Lower leg skin (tissue), 3 donors: ENCODE measurements at regions not wholly inside any gene's neighbourhood (a gene's known extent, or its start where the extent isn't known, plus 50 kb on each side); places are given as distances from the start of the nearest gene placed in this dataset.

ENCODE experiments used
- POLR2A ChIP-seq, 2 donors: fragments of 450-650 bp; IDR thresholded peaks; one replicate each; pipeline ENCODE4 v1.6.1; 2016 to 2017; ENCODE audit warnings: antibody characterized with exemption in 2 of 2, mild to moderate bottlenecking in 1 of 2, moderate library complexity in 1 of 2
- TF ChIP-seq, protein P1 (sequence below), 3 donors: fragments of 450-650 bp; IDR thresholded peaks; one replicate each; pipeline ENCODE4 v1.5.1; 2016; ENCODE audit warnings: antibody characterized with exemption in 3 of 3, mild to moderate bottlenecking in 3 of 3, moderate library complexity in 2 of 3

DNA sequence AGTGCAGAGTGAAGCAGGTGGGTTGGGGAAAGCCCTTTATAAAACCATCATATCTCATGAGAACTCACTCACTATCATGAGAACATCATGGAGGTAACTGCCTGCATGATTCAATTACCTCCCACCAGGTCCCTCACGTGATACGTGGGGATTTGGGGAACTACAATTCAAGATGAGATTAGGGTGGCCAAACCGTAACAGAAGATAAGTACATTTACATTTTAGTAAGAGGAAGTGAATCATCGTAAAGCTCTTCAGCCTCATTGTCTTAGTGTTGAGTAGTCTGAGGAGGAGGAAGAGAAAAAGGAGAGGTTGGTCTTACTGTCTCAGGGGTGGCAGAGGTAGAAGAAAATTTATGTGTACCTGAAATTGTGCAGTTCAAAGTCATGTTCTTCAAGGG, 1053.4 kb upstream of the ADGRL4 start:
- TF ChIP-seq, protein P1, sequence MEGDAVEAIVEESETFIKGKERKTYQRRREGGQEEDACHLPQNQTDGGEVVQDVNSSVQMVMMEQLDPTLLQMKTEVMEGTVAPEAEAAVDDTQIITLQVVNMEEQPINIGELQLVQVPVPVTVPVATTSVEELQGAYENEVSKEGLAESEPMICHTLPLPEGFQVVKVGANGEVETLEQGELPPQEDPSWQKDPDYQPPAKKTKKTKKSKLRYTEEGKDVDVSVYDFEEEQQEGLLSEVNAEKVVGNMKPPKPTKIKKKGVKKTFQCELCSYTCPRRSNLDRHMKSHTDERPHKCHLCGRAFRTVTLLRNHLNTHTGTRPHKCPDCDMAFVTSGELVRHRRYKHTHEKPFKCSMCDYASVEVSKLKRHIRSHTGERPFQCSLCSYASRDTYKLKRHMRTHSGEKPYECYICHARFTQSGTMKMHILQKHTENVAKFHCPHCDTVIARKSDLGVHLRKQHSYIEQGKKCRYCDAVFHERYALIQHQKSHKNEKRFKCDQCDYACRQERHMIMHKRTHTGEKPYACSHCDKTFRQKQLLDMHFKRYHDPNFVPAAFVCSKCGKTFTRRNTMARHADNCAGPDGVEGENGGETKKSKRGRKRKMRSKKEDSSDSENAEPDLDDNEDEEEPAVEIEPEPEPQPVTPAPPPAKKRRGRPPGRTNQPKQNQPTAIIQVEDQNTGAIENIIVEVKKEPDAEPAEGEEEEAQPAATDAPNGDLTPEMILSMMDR (IDR thresholded peaks at IDR 0.05): no peak
- no peak for TF ChIP-seq POLR2A (IDR thresholded peaks at IDR 0.05)
